ENCODE measurements at regions not wholly inside any gene's neighbourhood (a gene's known extent, or its start where the extent isn't known, plus 50 kb on each side); places are given as distances from the start of the nearest gene placed in this dataset.

- WGBS: 62% methylated on average over 8 of the region's 8 CpGs
- no peak for DNase-seq (ENCODE audit: low spot score in 2 of 2)
These were observed 602.2 kb downstream of the BUD13 start for GRCh38 chr11:116170526-116171120.

GRCh38 chr11:116169776-116170175 is 603.0 kb downstream of the BUD13 start:
- Histone ChIP-seq H3K27ac (no peak overlapping the region), H3K4me1 (no peaks in the 10 kb centered on the region), H3K27me3 (peaks cover 5% of the 10 kb centered on the region), H3K36me3 (no peaks in the 10 kb centered on the region), H3K9me3 (no peaks in the 10 kb centered on the region), H3K4me3 (no peak overlapping the region)
- DNase-seq (ENCODE audit: low spot score in 2 of 2): no peak
- TF ChIP-seq, protein P1, sequence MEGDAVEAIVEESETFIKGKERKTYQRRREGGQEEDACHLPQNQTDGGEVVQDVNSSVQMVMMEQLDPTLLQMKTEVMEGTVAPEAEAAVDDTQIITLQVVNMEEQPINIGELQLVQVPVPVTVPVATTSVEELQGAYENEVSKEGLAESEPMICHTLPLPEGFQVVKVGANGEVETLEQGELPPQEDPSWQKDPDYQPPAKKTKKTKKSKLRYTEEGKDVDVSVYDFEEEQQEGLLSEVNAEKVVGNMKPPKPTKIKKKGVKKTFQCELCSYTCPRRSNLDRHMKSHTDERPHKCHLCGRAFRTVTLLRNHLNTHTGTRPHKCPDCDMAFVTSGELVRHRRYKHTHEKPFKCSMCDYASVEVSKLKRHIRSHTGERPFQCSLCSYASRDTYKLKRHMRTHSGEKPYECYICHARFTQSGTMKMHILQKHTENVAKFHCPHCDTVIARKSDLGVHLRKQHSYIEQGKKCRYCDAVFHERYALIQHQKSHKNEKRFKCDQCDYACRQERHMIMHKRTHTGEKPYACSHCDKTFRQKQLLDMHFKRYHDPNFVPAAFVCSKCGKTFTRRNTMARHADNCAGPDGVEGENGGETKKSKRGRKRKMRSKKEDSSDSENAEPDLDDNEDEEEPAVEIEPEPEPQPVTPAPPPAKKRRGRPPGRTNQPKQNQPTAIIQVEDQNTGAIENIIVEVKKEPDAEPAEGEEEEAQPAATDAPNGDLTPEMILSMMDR (IDR thresholded peaks at IDR 0.05): no peak
- TF ChIP-seq POLR2AphosphoS5 (IDR thresholded peaks at IDR 0.05) (no peak), EP300 (IDR thresholded peaks at IDR 0.05) (no peak), POLR2A (IDR thresholded peaks at IDR 0.05) (no peak)
- 83% methylated on average over 2 of the region's 2 CpGs for WGBS

More at GRCh38 chr11:116170526-116171120, 602.2 kb downstream of the BUD13 start:
- Histone ChIP-seq H3K36me3 (no peaks in the 10 kb centered on the region), H3K4me3 (no peak overlapping the region), H3K27ac (no peak overlapping the region), H3K27me3 (peaks cover 5% of the 10 kb centered on the region), H3K9me3 (no peaks in the 10 kb centered on the region), H3K4me1 (no peaks in the 10 kb centered on the region)
- TF ChIP-seq, protein P1 (IDR thresholded peaks at IDR 0.05): no peak
- TF ChIP-seq EP300 (IDR thresholded peaks at IDR 0.05): no peak
- TF ChIP-seq POLR2A (IDR thresholded peaks at IDR 0.05): no peak
- TF ChIP-seq POLR2AphosphoS5 (IDR thresholded peaks at IDR 0.05): no peak

DNA sequence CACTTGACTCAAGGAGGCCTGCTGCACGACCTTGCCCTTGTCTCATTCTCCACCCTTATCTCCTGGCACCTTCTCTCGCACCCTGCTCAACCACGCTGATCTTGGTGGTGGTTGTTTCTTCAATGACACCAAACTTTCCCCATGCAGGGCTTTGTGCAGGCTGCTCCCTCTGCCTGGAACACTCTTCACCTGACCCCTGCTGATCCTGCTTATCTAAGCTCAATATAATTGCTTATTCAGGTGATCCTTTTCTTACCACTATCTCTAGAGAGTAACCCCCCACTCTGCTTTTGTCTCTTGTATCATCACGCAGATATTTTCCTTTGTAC is 604.4 kb downstream of the BUD13 start:
- WGBS: 92% methylated on average over 4 of the region's 4 CpGs
- Histone ChIP-seq H3K4me1 (no peaks in the 10 kb centered on the region), H3K9me3 (no peaks in the 10 kb centered on the region), H3K4me3 (no peak overlapping the region), H3K27ac (no peak overlapping the region), H3K27me3 (peaks cover 10% of the 10 kb centered on the region), H3K36me3 (no peaks in the 10 kb centered on the region)
- TF ChIP-seq POLR2AphosphoS5 (IDR thresholded peaks at IDR 0.05) (no peak), EP300 (IDR thresholded peaks at IDR 0.05) (no peak), POLR2A (IDR thresholded peaks at IDR 0.05) (no peak)
- TF ChIP-seq, protein P1 (IDR thresholded peaks at IDR 0.05): no peak
- no peak for DNase-seq (ENCODE audit: low spot score in 2 of 2)

DNA sequence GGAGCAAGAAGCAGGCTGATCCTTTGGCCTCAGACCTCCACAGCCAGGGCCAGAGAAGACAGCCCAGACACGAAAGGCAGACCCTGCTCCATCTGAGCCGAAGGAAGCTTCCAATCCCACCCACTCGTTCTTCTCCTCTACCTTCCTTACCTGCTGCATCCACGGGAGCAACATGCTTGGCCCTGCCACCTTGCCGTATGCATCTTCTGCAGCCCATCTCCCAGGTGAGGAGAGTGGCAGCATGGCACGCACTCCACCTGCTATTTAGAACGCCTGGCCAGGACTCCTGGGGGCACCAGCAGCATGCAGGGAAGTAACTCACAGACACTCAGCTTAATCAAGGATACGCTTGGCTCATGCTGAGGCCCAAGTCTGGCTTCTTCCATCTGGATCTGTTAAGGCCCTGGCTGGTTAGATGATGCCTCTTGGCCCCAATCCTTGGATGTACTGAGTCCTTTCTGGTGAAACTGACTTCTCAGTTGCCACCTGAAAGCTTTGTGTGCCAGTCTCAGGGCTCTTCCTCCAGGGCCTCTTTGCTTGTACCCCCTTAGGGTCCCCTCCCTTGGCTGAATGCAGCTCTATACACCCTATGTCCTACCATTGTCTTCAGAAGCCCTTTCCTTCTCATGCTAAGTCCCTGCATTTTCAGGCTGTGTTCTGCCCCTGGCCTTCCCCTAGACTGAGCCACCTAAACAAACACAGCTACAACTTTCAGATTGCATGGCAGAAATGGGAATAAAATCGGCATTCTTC is 604.9 kb downstream of the BUD13 start:
- H3K27ac ChIP-seq: no peak overlapping the region
- H3K36me3 ChIP-seq: no peaks in the 10 kb centered on the region
- TF ChIP-seq POLR2A (IDR thresholded peaks at IDR 0.05): no peak
- no peak for TF ChIP-seq POLR2AphosphoS5 (IDR thresholded peaks at IDR 0.05)
- TF ChIP-seq, protein P1 (IDR thresholded peaks at IDR 0.05): no peak
- no peak for TF ChIP-seq EP300 (IDR thresholded peaks at IDR 0.05)
- no peak for DNase-seq (ENCODE audit: low spot score in 2 of 2)
- H3K4me1 ChIP-seq: no peaks in the 10 kb centered on the region
- H3K27me3 ChIP-seq: peaks cover 8% of the 10 kb centered on the region
- H3K4me3 ChIP-seq: no peak overlapping the region
- 93% methylated on average over 8 of the region's 9 CpGs for WGBS
- no peaks in the 10 kb centered on the region for H3K9me3 ChIP-seq

DNA sequence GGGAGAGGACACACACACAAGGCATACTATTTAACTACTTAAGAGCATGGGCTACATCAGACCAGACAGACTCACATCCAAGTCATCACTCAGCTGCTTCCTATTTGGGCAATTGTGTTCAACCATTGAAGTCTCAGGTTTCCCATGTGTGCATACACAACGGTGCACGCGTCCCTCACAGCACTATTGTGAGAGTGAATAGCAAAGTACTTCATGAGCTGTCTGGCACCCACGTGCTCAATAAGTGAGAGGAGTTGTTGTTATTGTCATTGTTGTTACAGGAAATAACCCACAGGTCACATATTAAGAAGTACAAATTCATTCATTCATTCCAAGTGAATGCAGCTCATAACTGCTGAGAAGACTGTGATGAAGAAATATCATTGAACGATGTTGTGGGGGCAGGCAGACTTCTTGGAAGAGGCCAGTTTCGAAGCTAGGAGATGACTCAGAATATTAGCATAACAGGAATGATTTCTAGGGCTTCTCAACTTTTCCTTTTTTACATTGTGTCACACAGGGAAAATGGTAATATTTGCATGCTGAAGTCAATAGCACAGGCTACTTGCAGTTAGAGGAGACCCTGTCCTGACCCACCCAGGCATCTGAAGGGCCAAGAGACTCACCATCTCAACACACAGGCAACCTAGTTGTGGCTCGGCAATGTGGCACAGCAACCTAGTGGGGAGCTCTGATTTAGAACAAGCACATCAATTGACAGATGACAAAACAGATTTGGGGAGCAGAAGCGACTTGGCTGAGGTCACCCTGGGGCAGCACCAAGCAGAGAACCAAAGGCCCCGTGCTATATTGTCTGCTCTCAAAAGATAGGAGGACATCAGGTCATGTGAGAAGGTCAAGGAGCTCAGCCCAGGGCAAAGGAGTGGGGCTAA is 606.0 kb downstream of the BUD13 start:
- 78% methylated on average over 9 of the region's 9 CpGs for WGBS
- Histone ChIP-seq H3K4me1 (no peaks in the 10 kb centered on the region), H3K4me3 (no peak overlapping the region), H3K27ac (no peak overlapping the region), H3K27me3 (peaks cover 13% of the 10 kb centered on the region), H3K9me3 (no peaks in the 10 kb centered on the region), H3K36me3 (no peaks in the 10 kb centered on the region)
- DNase-seq (ENCODE audit: low spot score in 2 of 2): no peak
- TF ChIP-seq POLR2A (IDR thresholded peaks at IDR 0.05): no peak
- TF ChIP-seq, protein P1 (IDR thresholded peaks at IDR 0.05): no peak
- TF ChIP-seq EP300 (IDR thresholded peaks at IDR 0.05): no peak
- TF ChIP-seq POLR2AphosphoS5 (IDR thresholded peaks at IDR 0.05): no peak

Measured in suprapubic skin (tissue), 4 donors.